PC-9 (cell line): ENCODE measurements at regions not wholly inside any gene's neighbourhood (a gene's known extent, or its start where the extent isn't known, plus 50 kb on each side); places are given as distances from the start of the nearest gene placed in this dataset.

Experiments used
- BruUV-seq: library from RNA; stranded (reverse); fragments of 400-500 nt; replicated peaks from 2 replicates; lab custom pipeline; 2021; lab: Mats Ljungman, UMichigan
- CTCF ChIA-PET: fragments of 300-600 bp; sonication (Branson Sonifier 250); formaldehyde crosslinking; loops from one replicate; lab custom pipeline; 2022; ENCODE audit warnings: antibody characterized with exemption; lab: Charles Lee
- POLR2A ChIA-PET: fragments of 300-600 bp; sonication (Branson Sonifier 250); formaldehyde crosslinking; loops from one replicate; lab custom pipeline; 2022; ENCODE audit warnings: antibody characterized with exemption; ENCODE audit not compliant: unreplicated experiment; lab: Charles Lee
- DNase-seq, 2 experiments: peaks; one replicate each; pipeline versions ENCODE4 v3.0.0 to v3.0.0-alpha.2; 2015 to 2022; ENCODE audit warnings: mixed read lengths in 1 of 2
- H2AFZ ChIP-seq: fragments of 200-600 bp; sonication (generic); 2 replicates; pipeline ENCODE4 v1.8.1; 2017; ENCODE audit warnings: antibody characterized with exemption
- H3F3A ChIP-seq: fragments of 200-600 bp; sonication (generic); 2 replicates; pipeline ENCODE4 v1.8.1; 2017; ENCODE audit warnings: antibody characterized with exemption, mild to moderate bottlenecking, low read depth; ENCODE audit not compliant: insufficient read depth
- H3K27ac ChIP-seq: fragments of 200-600 bp; sonication (generic); 2 replicates; pipeline ENCODE4 v1.6.1; 2016; ENCODE audit warnings: mixed run types
- H3K27me3 ChIP-seq: fragments of 200-600 bp; sonication (generic); 2 replicates; pipeline ENCODE4 v1.6.1; 2016; ENCODE audit warnings: low read depth, mixed run types; ENCODE audit not compliant: insufficient read depth
- H3K36me3 ChIP-seq: fragments of 200-600 bp; sonication (generic); 2 replicates; pipeline ENCODE4 v1.6.1; 2016; ENCODE audit warnings: low read depth, mixed run types
- H3K4me1 ChIP-seq: fragments of 200-600 bp; sonication (generic); replicated peaks from 2 replicates; pipeline ENCODE4 v1.6.1; 2016; ENCODE audit warnings: mixed run types; ENCODE audit not compliant: insufficient read depth
- H3K4me2 ChIP-seq: fragments of 200-600 bp; sonication (generic); 2 replicates; pipeline ENCODE4 v1.6.1; 2017; ENCODE audit warnings: mixed run types
- H3K4me3 ChIP-seq: fragments of 200-600 bp; sonication (generic); 2 replicates; pipeline ENCODE4 v1.6.1; 2016; ENCODE audit warnings: mixed run types
- H3K79me2 ChIP-seq: fragments of 200-600 bp; sonication (generic); 2 replicates; pipeline ENCODE4 v1.6.1; 2017; ENCODE audit warnings: low read depth, mixed run types
- H3K9me2 ChIP-seq: fragments of 200-600 bp; sonication (generic); 2 replicates; pipeline ENCODE4 v1.8.1; 2017; ENCODE audit warnings: mild to moderate bottlenecking; ENCODE audit not compliant: insufficient read depth
- H3K9me3 ChIP-seq: fragments of 200-600 bp; sonication (generic); 2 replicates; pipeline ENCODE4 v1.8.1; 2016; ENCODE audit warnings: low read depth; ENCODE audit not compliant: insufficient read depth
- H4K20me1 ChIP-seq: fragments of 200-600 bp; sonication (generic); 2 replicates; pipeline ENCODE4 v1.8.1; 2017; ENCODE audit not compliant: insufficient read depth
- CTCF ChIP-seq: fragments of 200-600 bp; sonication (generic); conservative IDR thresholded peaks from 2 replicates; pipeline ENCODE4 v1.6.1; 2017; ENCODE audit warnings: mixed run types, antibody characterized with exemption, mild to moderate bottlenecking, moderate library complexity
- EZH2 ChIP-seq: fragments of 200-600 bp; sonication (generic); IDR thresholded peaks from 2 replicates; pipeline ENCODE4 v1.8.0; 2017; ENCODE audit warnings: antibody characterized with exemption, low read depth
- intact Hi-C: fragments of 100-400 bp; cut with micrococcal nuclease; formaldehyde crosslinking; loops from one replicate; pipeline ENCODE4 v1.10.0; 2022; ENCODE audit not compliant: unreplicated experiment

GRCh38 chr7:18154726-18155125 lies 127.1 kb upstream of the PRPS1L1 start:
- Histone ChIP-seq H3K27ac (no peak overlapping the region), H3K4me1 (no peaks in the 10 kb centered on the region), H3K4me3 (no peak overlapping the region), H2AFZ (no peak overlapping the region), H4K20me1 (no peaks in the 10 kb centered on the region), H3K27me3 (no peaks in the 10 kb centered on the region), H3F3A (no peaks in the 10 kb centered on the region), H3K36me3 (no peaks in the 10 kb centered on the region), H3K79me2 (no peaks in the 10 kb centered on the region), H3K9me3 (no peaks in the 10 kb centered on the region), H3K4me2 (no peak overlapping the region), H3K9me2 (no peaks in the 10 kb centered on the region)
- intact Hi-C loops: no loop called here
- ChIA-PET CTCF (interaction anchor here (0.6 kb wide), 1 partner anchor 36 kb away, joined by 4 read pairs; no protein-coding TSS in a partner anchor), POLR2A (no interaction called here)
- no TSS peak for BruUV-seq
- TF ChIP-seq CTCF (no peak), EZH2 (no peak)
- no peak for DNase-seq

GRCh38 chr7:18157233-18157632 lies 129.6 kb upstream of the PRPS1L1 start:
- ChIA-PET CTCF (no interaction called here), POLR2A (no interaction called here)
- DNase-seq: no peak
- Histone ChIP-seq H3K27me3 (no peaks in the 10 kb centered on the region), H3K79me2 (no peaks in the 10 kb centered on the region), H3K4me1 (no peaks in the 10 kb centered on the region), H3F3A (no peaks in the 10 kb centered on the region), H2AFZ (no peak overlapping the region; the same call in 1 of the 2 replicates), H3K4me3 (no peak overlapping the region), H3K27ac (no peak overlapping the region), H4K20me1 (no peaks in the 10 kb centered on the region), H3K9me3 (no peaks in the 10 kb centered on the region), H3K4me2 (no peak overlapping the region), H3K36me3 (no peaks in the 10 kb centered on the region), H3K9me2 (no peaks in the 10 kb centered on the region)
- no peak for TF ChIP-seq EZH2
- no peak for TF ChIP-seq CTCF
- intact Hi-C loops: no loop called here
- BruUV-seq: no TSS peak

GRCh38 chr7:18162657-18163056 lies 135.0 kb upstream of the PRPS1L1 start:
- Histone ChIP-seq H3K79me2 (no peaks in the 10 kb centered on the region), H3K4me3 (no peak overlapping the region), H3K36me3 (no peaks in the 10 kb centered on the region), H3K9me3 (no peaks in the 10 kb centered on the region), H3K4me1 (no peaks in the 10 kb centered on the region), H3K27me3 (no peaks in the 10 kb centered on the region), H3F3A (no peaks in the 10 kb centered on the region), H3K27ac (no peak overlapping the region), H4K20me1 (no peaks in the 10 kb centered on the region), H2AFZ (no peak overlapping the region), H3K9me2 (no peaks in the 10 kb centered on the region), H3K4me2 (no peak overlapping the region)
- TF ChIP-seq CTCF: no peak
- TF ChIP-seq EZH2: no peak
- POLR2A ChIA-PET: no interaction called here
- intact Hi-C loops: no loop called here
- CTCF ChIA-PET: no interaction called here
- BruUV-seq: no TSS peak
- no peak for DNase-seq
